Mucosa of rectum (tissue), 2 donors: ENCODE measurements at regions not wholly inside any gene's neighbourhood (a gene's known extent, or its start where the extent isn't known, plus 50 kb on each side); places are given as distances from the start of the nearest gene placed in this dataset.

Experiments used
- H3K27ac ChIP-seq, 2 donors: one replicate each; pipeline ENCODE4 v1.7.0; 2013; ENCODE audit warnings: inconsistent platforms in 2 of 2, low read depth in 2 of 2, low read length in 2 of 2
- H3K27me3 ChIP-seq, 2 donors: one replicate each; pipeline ENCODE4 v1.7.0; 2013; ENCODE audit warnings: low read length in 2 of 2; ENCODE audit not compliant: control insufficient read depth in 2 of 2, insufficient read depth in 2 of 2
- H3K36me3 ChIP-seq, 2 donors: one replicate each; pipeline ENCODE4 v1.7.0; 2013; ENCODE audit warnings: low read length in 2 of 2; ENCODE audit not compliant: control insufficient read depth in 2 of 2, insufficient read depth in 2 of 2
- H3K4me1 ChIP-seq, 2 donors: one replicate each; pipeline ENCODE4 v1.7.0; 2013; ENCODE audit warnings: low read length in 2 of 2, mild to moderate bottlenecking in 1 of 2; ENCODE audit not compliant: control insufficient read depth in 2 of 2, insufficient read depth in 2 of 2
- H3K4me3 ChIP-seq, 2 donors: one replicate each; pipeline ENCODE4 v1.7.0; 2013; ENCODE audit warnings: low read length in 2 of 2
- H3K9ac ChIP-seq, 2 donors: one replicate each; pipeline ENCODE4 v1.7.0; 2013; ENCODE audit warnings: low read length in 2 of 2, low read depth in 1 of 2, mild to moderate bottlenecking in 1 of 2
- H3K9me3 ChIP-seq, 2 donors: one replicate each; pipeline ENCODE4 v1.7.0; 2013; ENCODE audit warnings: low read length in 2 of 2; ENCODE audit not compliant: control insufficient read depth in 2 of 2
- donor health status: healthy.
- donor health status: Normal muscosa, but diverticular disease.

DNA sequence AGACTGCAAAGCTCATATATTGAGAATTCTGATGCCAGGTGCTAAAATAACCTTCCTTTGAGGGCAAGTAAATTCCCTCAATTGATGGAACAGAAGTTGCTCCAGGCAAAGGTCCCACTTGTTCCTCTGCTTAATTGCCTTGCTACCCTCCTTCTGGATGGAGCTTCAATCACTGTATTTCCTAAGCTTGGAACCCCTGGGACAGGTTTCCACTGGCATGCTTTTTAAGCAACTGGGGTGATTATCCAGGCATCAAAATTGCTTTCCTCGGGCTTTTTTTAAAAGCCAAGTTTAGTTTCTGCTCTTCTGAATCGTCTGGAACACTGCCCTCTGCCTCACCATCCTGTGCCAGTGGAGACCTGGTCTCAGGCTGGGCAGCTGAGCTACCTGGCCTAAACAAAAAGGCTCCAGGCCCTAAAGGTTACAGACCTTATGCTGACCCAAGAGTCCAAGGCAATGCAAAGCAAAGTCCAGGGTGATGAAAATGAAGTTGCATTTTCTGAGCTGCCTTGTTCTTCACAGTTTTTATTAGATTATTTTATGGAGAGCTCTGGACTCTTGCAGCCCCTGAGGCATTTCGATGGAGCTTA lies 167.9 kb upstream of the CD180 start:
- Histone ChIP-seq H3K36me3 (no peaks in the 10 kb centered on the region), H3K4me3 (no peak overlapping the region), H3K27me3 (no peaks in the 10 kb centered on the region), H3K4me1 (no peaks in the 10 kb centered on the region), H3K27ac (no peak overlapping the region), H3K9ac (no peak overlapping the region), H3K9me3 (no peaks in the 10 kb centered on the region)

DNA sequence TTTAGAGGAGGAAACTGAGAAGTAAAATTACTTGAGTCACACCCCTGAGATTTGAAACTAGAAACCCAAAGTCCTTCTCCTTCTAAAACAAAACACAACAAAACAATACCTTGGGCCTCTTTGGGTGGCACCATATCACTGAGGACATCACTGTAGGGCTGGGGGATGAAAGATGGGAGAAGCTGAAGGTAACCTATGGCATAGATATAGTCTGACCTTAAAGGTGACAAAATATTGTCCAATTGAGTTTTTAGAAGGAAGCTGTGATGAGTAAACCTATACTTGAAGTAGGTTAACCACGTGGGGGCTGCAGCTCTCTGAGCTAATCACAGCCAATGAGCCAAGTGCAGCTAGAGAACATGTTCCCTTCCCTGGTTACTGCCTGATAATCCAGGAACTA lies 167.4 kb upstream of the CD180 start:
- H3K36me3 ChIP-seq = no peaks in the 10 kb centered on the region
- H3K4me1 ChIP-seq = no peaks in the 10 kb centered on the region
- H3K4me3 ChIP-seq = no peak overlapping the region
- H3K9ac ChIP-seq = no peak overlapping the region
- no peak overlapping the region for H3K27ac ChIP-seq
- no peaks in the 10 kb centered on the region for H3K9me3 ChIP-seq
- H3K27me3 ChIP-seq = no peaks in the 10 kb centered on the region

DNA sequence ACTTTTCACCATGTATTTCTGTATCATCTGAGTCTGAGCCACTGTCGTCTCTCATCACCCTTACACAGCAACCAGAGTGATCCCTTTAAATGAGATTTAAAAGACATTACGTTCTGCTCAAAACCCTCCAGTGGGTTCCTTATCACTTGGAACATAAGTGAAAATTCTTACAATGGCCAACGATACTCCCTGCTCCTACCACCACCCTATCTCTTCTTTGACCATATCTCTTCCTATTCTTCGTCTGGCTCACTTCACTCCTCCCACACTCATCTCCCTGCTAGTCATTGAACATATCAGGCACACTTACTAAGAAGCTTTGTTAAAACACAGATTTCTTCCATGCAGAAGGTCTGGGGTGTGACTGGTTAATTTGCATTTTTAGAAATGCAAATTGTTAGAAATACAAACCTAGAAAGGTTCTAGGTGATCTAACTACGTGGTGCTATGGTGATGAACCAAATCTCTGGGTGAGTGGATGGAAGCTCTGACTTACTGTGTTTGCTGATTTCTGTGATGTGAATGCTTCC lies 166.6 kb upstream of the CD180 start:
- Histone ChIP-seq H3K9ac (no peak overlapping the region), H3K9me3 (no peaks in the 10 kb centered on the region), H3K27ac (no peak overlapping the region), H3K27me3 (no peaks in the 10 kb centered on the region), H3K4me3 (no peak overlapping the region), H3K4me1 (no peaks in the 10 kb centered on the region), H3K36me3 (no peaks in the 10 kb centered on the region)

DNA sequence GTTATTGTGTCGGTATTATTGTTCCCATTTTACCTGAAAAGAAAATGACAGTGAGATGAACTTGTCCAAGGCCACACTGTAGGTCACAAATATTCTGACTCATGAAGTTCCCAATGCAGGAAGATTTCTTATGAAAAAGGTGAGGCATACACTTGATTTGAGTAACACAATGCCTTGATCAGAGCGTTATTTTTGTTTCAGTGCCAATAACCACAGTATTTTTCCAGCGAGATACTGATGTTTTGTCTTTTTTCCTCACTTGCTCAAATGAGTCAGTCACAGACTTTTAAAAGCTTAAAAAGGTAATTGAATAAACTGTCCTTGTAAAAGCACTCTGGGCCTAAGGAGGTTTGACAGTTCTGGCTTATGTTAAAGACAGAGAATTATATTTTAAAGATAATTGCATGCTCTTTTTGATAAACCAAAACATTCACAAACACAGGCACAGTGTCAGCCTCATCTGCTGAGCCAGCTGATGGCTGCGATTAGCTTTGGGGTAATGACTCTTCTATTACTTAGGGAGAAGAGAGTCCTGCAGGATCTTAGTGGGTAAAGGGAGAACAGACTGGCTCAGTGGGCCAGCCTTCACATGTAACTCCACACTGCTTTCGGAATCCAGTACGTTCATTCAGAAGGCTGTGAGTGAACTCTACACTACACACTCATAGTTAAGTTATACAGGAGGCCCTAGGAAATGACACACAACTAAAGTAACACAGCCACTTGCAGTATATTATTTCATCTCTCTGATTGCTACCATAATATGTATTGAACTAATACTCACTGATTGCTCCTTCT lies 165.5 kb upstream of the CD180 start:
- no peaks in the 10 kb centered on the region for H3K9me3 ChIP-seq
- H3K27ac ChIP-seq = no peak overlapping the region
- H3K4me1 ChIP-seq = no peaks in the 10 kb centered on the region
- H3K4me3 ChIP-seq = no peak overlapping the region
- H3K36me3 ChIP-seq = no peaks in the 10 kb centered on the region
- no peak overlapping the region for H3K9ac ChIP-seq
- no peaks in the 10 kb centered on the region for H3K27me3 ChIP-seq

DNA sequence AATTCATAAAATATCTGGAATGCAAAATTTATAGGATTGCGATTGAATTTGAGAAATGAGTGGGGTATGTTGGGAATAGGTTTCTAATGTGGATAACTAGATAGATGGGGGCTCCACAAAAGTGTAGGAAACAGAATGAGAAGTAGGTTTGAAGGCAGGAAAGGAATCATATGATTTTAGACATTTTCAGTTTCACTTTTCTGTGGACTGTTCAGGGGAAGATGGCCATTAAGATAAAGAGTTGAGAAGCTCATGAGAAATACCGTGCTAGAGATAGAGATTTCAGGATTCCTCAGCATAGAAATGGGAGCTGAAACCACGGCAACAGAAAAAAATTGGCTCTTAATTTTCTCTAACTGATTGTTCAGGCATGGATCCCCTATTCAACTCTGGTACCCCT lies 163.4 kb upstream of the CD180 start:
- Histone ChIP-seq H3K9ac (no peak overlapping the region), H3K4me3 (no peak overlapping the region)

GRCh38 chr5:67358186-67358585 lies 161.6 kb upstream of the CD180 start:
- Histone ChIP-seq H3K4me1 (peaks cover 0 to 2% of the 10 kb centered on the region in 2 donors), H3K27me3 (no peaks in the 10 kb centered on the region), H3K36me3 (no peaks in the 10 kb centered on the region), H3K4me3 (no peak overlapping the region), H3K9me3 (no peaks in the 10 kb centered on the region), H3K27ac (no peak overlapping the region), H3K9ac (no peak overlapping the region)

More for the DNA sequence above, 163.4 kb upstream of the CD180 start:
- no peaks in the 10 kb centered on the region for H3K9me3 ChIP-seq
- no peak overlapping the region for H3K27ac ChIP-seq
- no peaks in the 10 kb centered on the region for H3K36me3 ChIP-seq
- no peaks in the 10 kb centered on the region for H3K27me3 ChIP-seq
- no peaks in the 10 kb centered on the region for H3K4me1 ChIP-seq

- Histone ChIP-seq H3K36me3 (no peaks in the 10 kb centered on the region), H3K9me3 (no peaks in the 10 kb centered on the region), H3K4me1 (peaks cover 0 to 5% of the 10 kb centered on the region in 2 donors), H3K27ac (no peak overlapping the region), H3K27me3 (no peaks in the 10 kb centered on the region), H3K9ac (no peak overlapping the region), H3K4me3 (no peak overlapping the region)
These were observed 158.6 kb upstream of the CD180 start for GRCh38 chr5:67355120-67355713.

- H3K4me1 ChIP-seq = peaks cover 0 to 5% of the 10 kb centered on the region in 2 donors
- no peak overlapping the region for H3K9ac ChIP-seq
- H3K36me3 ChIP-seq = no peaks in the 10 kb centered on the region
- no peak overlapping the region for H3K4me3 ChIP-seq
- H3K9me3 ChIP-seq = no peaks in the 10 kb centered on the region
- peak overlapping the region in 1 of 2 donors; percentile 5 for H3K27ac ChIP-seq
- H3K27me3 ChIP-seq = no peaks in the 10 kb centered on the region
These were observed 157.2 kb upstream of the CD180 start for GRCh38 chr5:67353500-67354450.

- Histone ChIP-seq H3K4me3 (peak overlapping the region in 1 of 2 donors; percentile 29), H3K27me3 (no peaks in the 10 kb centered on the region), H3K4me1 (peaks cover 0 to 5% of the 10 kb centered on the region in 2 donors), H3K36me3 (no peaks in the 10 kb centered on the region), H3K9ac (no peak overlapping the region), H3K9me3 (no peaks in the 10 kb centered on the region), H3K27ac (peak overlapping the region in 1 of 2 donors; percentile 34)
These were observed 154.1 kb upstream of the CD180 start for GRCh38 chr5:67350618-67351201.
